ENCODE measurements at regions not wholly inside any gene's neighbourhood (a gene's known extent, or its start where the extent isn't known, plus 50 kb on each side); places are given as distances from the start of the nearest gene placed in this dataset.

DNA sequence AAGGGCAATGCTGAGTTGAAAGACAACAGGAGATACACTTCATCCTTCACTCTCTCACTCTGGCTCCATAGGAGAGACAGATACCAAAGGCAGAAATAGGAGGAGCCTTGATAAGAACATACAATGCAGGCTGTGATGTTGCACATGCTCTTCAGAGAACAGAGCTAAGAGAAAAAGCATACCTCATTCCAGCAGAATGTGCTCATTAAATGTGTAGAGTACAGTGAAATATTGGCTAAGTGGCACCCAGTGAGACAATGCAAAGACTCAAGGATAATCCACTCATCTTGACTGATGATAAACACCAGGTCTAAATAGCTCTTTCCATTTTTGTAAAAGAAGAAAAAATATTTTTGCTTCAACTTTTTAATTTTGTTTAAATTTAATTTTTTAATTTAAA is 139.7 kb downstream of the OR2K2 start:
- TF ChIP-seq SUZ12 (IDR thresholded peaks at IDR 0.05; ENCODE audit: extremely low read depth, insufficient read depth, insufficient read length) = no peak
- no peak for TF ChIP-seq YY1 (IDR thresholded peaks at IDR 0.05; ENCODE audit: insufficient read depth, insufficient read length)

All from NT2/D1 (cell line).